NCI-H2107 treated with DMSO at 0.1 percent for 48 hours (cell line): ENCODE measurements at regions not wholly inside any gene's neighbourhood (a gene's known extent, or its start where the extent isn't known, plus 50 kb on each side); places are given as distances from the start of the nearest gene placed in this dataset.
"Not testable (repeated sequence)": the region's sequence is repeated elsewhere in the genome, so short reads cannot be mapped to it uniquely, and the experiment has no call there.

Experiments
- DNase-seq: peaks from one replicate; lab custom pipeline; 2025; ENCODE audit not compliant: unreplicated experiment; lab: John Stamatoyannopoulos, UW

DNA sequence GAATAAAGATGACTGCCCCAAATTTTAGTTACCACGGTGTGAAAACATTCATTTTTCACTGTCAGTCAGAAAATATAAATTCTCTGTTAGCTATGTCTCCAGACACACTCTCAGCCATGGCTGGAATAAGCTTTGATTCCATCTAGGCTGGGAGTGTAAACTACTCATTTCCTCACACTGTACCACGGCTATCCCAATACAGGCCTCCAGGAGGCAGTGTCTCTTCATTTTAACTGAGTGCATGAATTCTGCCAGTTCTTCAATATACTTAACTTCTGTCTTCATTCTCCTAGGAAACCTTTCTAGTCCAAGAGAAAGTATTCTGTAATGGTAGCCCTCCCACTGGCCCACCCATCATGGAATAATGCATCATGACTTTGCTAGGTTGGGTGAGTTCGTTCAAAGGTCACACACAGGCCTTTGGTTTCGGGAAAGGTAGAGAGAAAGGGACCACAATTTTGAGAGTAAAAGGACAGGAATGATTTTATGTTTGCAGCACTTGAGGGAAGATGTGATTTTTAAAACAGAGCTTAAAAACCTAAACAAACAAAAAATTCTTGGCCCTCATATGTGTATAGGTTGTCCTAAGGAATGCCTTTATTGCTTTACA is 381.1 kb downstream of the SEC23A start:
- peak; percentile 12 for DNase-seq

DNA sequence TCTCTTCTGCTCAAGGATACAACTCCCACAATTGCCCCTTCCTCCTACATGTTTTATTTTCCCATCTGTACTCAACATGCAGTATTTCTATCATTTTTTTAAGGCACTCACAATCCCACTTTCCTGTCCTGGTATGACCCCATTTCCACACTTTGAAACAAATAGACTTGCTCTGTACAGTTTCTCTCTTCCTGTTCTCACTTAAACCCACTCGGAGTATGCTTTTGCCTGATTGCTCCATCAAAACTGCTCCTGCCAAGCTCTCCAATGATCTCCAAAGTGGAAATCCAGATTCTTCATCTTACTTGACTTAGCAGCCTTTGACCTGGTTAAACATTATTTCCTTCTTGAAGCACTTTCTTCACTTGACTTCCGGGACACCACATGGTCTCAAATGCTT is 384.5 kb downstream of the SEC23A start:
- no peak for DNase-seq

DNA sequence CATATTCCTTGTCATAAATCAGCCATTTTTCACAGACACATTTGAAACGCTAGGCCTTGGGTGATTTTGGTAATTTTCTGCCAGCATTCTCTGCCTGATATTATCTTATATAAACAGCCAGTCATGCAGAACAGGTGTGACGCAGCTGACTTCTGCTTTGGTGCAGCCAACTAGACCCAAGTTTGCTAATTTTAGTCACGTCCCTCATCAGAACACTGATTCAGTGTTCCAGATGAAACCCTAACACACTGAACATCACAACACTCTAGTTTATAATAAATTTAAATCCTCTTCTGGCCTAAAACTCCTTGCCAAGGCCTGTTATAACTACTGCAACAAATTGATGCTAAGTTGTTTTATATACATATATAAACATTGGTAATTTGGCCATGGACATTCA is 386.1 kb downstream of the SEC23A start:
- DNase-seq, result no peak

DNA sequence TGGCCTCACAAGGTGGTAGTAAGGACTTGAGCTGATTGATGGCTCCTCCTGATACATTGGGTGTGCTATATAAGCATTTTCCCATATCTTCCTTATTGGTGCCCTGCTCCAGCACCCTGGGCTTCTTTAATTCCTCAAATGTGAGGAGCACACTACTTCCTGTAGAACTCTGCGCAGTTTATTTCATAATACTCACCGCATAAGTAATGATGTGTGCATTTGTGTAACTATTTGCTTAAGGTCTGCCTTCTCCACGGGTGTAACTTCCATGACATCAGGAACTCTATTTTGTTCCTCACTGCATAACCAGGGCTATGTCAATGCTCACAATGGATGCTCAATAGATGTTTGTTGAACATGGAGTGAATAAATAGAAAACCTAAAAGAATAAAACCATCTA is 392.2 kb downstream of the SEC23A start:
- no peak for DNase-seq

DNA sequence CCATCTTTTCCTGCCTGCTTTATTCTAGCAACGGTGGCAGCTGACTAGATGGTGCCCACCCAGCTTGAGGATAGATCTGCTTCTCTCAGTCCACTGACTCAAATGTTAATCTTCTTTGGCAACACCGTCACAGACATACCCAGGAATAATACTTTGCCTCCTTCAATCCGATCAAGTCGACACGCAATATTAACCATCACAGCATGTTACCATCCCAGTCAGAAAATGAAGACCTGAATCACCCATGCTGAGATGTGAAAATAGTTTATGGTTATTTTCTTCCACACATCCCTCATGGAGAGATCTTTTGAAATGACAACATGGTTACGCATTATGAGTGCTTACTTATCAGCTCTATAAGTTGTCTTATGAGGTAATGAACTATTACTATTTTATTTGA is 392.8 kb downstream of the SEC23A start:
- no peak for DNase-seq

DNA sequence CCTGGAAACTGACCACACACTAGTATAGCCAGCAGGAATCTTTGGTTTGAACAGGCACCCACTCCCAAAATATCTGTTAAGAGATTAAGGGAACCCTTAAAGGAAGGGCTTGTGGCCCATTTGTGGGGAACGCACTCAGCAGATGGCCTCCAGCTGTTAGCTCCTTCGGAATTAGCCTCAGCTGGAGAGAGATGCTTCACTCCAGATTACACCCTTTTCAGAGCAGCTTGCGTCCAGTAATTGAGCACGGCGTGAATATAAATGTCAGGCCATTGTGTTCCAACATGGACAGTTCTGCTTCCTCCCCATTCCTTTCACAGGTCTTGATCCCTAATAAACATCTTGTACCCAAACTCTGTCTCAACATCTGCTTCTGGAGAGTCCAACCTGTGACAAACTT is 397.8 kb downstream of the SEC23A start:
- DNase-seq, result no peak

DNA sequence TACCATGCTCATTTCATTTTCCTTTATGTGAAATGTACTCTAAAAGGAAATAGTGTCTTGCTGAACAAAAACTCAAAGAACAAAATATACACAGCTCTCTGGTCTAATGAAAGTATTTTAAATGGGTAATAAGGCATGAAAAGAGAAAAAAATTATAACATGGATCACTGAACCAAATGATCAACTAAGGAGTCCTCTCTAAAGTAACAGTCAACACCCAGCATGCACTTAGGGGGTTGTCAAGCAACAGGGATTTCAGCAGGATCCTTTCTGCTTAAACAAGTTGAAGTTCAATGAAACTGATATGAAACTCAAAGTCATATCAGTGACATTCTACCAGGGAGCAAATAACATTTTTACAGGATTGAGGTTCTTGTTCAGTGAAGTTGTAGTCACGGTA is 398.8 kb downstream of the SEC23A start:
- DNase-seq, result no peak

DNA sequence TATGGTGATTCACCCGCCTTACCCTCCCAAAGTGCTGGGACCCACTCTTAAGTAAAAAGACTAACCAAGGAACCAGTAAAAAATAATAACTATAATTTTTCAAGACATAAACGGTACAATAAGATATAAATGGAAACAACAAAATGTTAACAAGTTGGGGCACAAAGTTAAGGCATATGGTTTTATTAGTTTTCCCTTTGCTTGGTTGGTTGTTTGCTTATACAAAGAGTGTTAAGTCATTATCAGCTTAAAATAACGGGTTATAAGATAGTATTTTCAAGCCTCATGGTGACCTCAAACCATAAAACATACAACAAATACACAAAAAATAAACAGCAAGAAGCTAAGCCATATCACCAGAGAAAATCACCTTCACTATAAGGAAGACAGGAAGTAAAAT is 406.1 kb downstream of the SEC23A start:
- no peak for DNase-seq

DNA sequence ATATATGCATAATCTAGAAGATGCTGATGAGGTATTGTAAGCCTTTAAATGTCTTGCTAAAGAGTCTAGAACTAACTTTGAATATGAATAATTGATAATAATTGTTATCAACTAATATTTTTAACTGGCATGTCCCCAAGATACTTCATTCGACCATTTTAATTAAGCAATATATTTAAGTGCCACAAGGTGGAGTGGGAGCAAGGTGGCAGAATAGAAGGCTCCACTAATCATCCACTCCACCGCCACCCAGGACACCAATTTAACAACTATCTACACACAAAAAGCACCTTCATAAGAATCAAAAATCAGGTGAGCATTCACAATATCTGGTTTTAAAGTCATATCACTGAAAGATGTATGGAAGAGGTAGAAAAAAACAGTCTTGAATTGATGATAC is 409.6 kb downstream of the SEC23A start:
- no peak for DNase-seq

DNA sequence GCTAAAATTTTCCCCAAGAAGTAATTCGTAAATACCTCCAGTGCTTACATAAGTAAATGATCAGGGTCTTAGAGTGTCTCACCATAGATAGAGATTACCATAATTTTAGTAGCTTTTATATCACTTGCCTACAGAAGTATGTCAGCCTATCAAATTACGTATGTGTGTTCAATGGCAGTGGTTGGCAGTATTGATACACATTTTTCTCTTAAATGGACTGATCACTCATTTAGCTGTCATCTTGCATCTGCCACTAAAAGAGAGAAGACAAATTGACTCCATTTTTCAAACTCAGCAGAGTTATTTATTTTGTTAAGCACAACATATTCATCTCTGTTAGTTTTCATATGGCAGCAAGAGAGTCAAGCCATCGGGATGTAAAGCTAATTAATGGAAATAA is 413.1 kb upstream of the CLEC14A start:
- no peak for DNase-seq

DNA sequence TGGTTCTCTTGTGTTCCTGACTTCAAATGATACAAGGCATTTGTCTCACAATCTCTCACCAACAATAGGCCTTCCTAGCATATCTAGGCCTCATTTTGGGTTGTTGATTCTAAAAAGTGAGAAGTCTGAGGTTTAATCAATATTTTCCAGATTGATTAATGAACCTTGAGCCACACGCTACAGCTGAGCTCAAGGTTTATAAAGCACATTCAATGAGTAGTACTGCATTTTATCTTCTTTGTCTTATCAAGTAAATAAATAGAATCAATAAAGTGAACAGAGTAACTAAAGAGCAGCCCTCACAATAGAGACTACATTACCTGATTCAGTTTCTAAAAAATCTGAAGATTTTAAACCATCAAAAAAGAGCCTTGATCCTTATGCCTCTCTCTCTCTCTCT is 407.5 kb upstream of the CLEC14A start:
- no peak for DNase-seq

DNA sequence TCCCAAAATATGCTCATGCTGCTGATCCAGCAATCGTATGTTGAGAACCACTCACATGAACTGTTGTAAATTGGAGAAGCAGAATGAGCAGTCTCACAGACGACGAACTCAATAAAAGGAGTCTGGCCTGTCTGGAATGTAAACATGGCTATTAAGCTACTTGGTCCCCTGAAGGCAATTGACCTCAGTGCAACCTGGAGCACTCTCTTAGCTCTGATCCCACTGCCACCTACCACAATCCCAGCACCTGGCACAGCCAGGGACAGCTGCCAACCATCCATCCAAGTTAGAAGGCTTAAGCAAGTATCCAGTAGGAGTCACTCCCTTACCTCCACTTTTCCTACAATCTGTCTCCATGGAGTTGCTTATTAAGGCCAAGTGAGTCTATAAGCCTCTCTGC is 406.9 kb upstream of the CLEC14A start:
- no peak for DNase-seq

DNA sequence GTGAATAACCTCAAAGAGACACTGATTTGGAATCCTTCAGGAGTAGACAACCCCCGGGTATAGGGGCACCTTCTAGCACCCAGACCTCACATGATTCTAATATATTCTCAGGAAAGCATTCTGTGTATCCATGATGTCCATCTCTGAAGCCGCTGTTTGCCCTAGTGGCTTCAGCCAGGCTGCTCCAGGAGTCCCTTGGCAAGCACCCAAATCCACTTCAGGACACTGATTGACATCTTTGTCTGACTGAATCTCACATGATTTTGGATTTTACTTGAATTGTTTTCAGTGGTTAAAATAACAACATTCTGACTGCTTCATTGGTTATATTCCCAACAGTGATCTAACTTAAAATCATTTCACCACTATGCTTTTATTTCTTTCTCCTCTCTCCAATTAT is 390.5 kb upstream of the CLEC14A start:
- DNase-seq, result no peak

DNA sequence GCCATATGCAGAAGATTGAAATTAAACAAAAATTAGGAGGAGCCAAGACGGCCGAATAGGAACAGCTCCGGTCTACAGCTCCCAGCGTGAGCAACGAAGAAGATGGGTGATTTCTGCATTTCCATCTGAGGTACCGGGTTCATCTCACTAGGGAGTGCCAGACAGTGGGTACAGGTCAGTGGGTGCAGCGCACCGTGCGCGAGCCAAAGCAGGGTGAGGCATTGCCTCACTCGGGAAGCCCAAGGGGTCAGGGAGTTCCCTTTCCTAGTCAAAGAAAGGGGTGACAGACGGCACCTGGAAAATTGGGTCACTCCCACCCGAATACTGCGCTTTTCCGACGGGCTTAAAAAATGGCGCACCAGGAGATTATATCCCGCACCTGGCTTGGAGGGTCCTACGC is 379.0 kb upstream of the CLEC14A start:
- DNase-seq, result not testable (repeated sequence)

DNA sequence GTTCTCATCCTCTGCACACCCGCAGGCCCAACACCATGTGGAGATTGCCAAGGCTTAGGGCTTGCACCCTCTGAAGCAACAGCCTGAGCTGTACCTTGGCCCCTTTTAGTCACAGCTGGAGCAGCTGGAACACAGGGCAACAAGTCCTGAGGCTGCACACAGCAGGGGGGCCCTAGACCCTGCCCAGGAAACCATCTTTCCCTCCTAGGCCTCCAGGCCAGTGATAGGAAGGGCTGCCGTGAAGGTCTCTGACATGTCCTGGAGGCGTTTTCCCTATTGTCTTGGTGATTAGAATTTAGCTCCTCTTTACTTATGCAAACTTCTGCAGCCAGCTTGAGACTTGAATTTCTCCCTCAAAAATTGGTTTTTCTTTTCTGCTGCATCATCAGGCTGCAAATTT is 373.5 kb upstream of the CLEC14A start:
- no peak for DNase-seq

DNA sequence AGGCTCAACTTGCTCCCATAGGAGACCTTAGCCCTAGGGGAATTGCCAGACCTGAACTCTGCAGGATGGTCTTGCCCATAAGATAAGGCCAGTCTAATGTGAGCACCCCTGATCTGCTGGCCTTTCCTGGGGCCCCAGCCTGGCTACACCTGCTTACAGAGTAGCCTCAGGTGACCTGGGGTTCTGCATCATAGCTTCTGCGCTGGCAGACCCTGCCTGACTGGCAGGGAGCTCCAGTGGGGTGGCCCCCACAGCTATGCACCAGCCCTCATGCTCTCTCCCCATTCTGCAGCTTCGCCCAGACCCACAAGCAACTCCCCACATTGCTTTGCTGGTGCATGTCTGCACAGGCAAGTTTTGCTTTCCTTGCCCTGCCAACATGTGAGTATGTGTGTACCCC is 371.3 kb upstream of the CLEC14A start:
- DNase-seq, result no peak

DNA sequence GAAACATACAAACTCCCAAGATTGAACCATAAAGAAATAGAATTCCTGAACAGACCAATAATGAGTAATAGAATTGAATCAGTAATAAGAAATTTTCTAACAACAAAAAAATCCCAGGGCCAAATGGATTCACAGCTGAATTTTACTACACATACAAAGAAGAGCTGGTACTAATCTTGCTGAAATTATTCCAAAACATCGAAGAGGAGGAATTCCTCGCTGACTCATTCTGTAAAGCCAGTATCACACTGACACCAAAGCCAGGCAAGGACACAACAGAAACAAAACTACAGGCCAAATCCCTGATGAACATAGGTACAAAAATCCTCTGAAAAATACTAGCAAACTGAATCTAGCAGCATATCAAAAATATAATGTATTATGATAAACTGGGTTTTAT is 367.8 kb upstream of the CLEC14A start:
- no peak for DNase-seq

DNA sequence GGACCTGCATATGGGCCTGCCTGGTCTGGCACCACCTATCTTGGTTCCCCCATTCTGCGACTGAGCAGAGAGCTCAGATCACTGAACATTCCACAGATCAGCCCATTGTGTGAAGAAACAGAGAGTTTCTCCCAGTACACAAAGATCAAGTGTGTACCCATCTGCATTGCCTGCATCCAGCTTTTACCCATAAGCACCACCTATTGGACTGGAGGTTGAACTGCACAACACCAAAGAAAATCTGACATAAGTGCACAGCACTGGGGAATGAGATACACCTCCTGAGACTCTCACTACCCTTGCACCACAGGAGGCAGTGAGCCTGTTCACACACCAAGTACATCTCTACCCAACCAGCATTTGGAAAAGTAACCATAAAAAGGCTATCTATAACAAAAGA is 362.6 kb upstream of the CLEC14A start:
- DNase-seq, result no peak

DNA sequence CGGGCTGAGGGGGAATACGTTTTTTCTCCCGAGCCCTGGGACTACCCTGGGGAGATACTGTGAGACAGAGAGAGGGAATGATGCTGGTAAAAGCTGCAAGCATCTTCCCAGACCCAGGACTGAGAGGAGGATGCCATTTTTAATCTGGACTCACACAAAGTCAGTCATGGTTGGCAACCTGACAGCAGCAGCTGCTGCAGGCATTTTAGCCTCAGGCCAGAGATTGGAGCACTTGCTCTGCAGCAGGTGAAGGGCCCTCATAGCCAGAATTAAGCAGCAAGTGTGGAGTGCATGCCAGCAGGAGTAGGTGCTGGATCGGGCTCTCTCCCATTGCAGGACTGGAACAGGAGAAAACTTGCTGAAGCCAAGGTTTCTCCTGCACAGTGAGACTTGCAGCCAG is 361.1 kb upstream of the CLEC14A start:
- DNase-seq, result no peak

DNA sequence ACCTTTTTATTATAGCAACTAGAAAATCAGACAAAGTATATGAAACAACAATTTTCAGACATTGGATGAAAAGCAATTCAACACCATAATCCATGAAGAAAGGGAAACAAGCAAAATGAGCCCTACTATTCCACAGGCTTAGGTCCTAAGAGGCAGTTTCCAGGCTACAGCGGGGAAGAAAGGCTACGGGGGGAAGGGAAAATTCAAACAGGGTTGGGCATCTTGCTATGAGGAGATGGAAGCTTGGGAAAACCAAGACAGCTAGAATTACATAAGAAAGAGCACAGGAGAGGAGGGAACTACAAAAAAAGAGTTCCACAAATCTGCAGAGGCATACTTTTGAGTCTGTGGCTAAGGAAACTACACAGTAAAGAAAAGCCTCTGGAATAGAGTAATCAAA is 356.0 kb upstream of the CLEC14A start:
- DNase-seq, result no peak

DNA sequence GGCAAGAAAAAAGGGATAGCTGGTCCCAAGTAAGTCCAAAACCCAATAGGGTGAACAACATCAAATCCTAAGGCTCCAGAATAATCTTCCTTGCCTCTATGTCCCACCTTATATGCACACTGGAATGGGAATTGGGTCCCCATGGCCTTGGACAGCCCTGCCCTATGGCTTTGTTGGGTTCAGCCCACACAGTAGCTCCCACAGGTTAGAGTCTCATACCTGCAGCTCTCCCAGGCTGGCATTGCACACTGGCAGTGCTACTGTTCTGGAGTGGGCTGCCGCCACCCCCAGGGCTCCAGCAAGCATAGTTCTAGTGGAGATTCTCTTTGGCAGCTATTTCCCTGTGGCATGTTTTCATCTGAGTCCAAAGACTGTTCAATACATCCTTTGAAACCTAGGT is 352.4 kb upstream of the CLEC14A start:
- no peak for DNase-seq

DNA sequence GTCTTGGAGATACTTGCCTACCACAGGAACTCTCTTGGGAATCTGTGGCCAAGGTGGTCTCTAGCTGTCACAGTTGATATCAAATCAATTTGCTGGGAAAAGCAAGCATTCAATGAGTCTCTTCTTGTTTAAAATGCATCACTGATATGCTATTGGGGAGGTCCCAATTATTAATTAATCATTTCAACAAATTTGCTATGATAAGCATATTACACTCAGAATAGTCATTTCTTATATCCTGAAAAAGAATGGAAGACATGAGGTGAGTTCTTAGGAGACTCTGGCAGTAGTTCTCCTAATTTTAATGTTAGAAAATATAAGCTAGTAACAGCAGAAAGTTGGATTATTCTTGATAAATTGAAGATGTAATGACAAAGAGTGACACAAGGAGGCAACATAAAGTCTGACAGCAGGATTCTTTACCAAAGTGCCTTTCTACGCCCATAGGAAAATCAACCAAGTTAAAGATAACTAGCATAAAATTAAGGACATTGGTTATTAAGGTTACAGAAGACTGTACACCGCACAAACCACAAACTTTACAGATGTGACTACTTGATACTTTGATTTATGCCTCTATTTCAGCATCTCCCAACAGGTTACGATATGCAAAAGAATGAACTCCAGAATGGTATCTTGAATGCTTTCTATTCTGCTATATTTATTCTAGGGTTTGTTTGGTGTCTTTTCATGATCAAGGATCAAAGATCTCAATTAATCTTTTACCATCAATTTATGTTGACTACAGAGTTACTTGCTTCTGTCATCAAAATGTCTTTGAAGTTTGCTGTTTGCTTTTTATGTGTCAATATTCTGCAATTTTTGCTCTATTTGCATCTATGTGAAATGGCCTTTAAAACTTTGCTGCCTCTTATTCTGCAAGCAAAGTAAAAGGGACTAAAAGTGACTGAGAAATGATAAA is 349.6 kb upstream of the CLEC14A start:
- DNase-seq, result no peak

DNA sequence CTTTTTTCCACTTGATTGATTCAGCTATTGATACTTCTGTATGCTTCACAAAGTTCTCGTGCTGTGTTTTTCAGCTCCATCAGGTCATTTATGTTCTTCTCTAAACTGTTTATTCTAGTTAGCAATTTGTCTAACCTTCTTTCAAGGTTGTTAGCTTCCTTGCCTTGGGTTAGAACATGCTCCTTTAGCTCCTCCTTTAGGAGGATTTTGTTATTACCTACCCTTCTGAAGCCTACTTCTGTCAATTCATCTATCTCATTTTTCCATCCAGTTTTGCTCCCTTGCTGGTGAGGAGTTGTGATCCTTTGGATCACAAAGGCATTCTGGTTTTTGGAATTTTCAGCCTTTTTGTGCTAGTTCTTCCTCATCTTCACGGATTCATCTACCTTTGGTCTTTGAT is 344.7 kb upstream of the CLEC14A start:
- DNase-seq, result not testable (repeated sequence)
